Ovary (tissue), 7 donors: ENCODE measurements at regions not wholly inside any gene's neighbourhood (a gene's known extent, or its start where the extent isn't known, plus 50 kb on each side); places are given as distances from the start of the nearest gene placed in this dataset.

Experiments
- DNase-seq, 5 donors: peaks; one replicate each; pipeline ENCODE4 v3.0.0-alpha.2; 2019 to 2020
- H3K27ac ChIP-seq, 2 donors: fragments of 200-600 bp; one replicate each; pipeline versions ENCODE4 v1.5.1 to v1.8.0; 2019 to 2022
- H3K27me3 ChIP-seq: fragments of 200-600 bp; one replicate; pipeline ENCODE4 v1.8.0; 2022
- H3K36me3 ChIP-seq: fragments of 200-600 bp; sonication (generic); one replicate; pipeline ENCODE4 v1.5.1; 2019
- H3K4me1 ChIP-seq: one replicate; pipeline ENCODE4 v1.8.1; 2013; ENCODE audit warnings: mild to moderate bottlenecking, moderate library complexity; ENCODE audit not compliant: insufficient read depth
- H3K4me3 ChIP-seq: fragments of 200-600 bp; sonication (generic); one replicate; pipeline ENCODE4 v1.5.1; 2017
- H3K9me3 ChIP-seq, 2 donors: fragments of 200-600 bp in 1 of 2; sonication (generic) in 1 of 2; one replicate each; pipeline versions ENCODE4 v1.5.1 to v1.8.1; 2013 to 2019; ENCODE audit warnings: mild to moderate bottlenecking in 1 of 2, moderate library complexity in 1 of 2
- CTCF ChIP-seq, 3 donors: fragments of 450-650 bp in 2 of 3; fragments of 200-600 bp in 1 of 3; IDR thresholded peaks; one replicate each; pipeline versions ENCODE4 v1.5.1 to v1.8.0; 2016 to 2022; ENCODE audit warnings: antibody characterized with exemption in 3 of 3, mild to moderate bottlenecking in 1 of 3
- EP300 ChIP-seq: sonication (generic); formaldehyde crosslinking; IDR thresholded peaks from one replicate; pipeline ENCODE4 v1.6.1; 2017; ENCODE audit warnings: antibody characterized with exemption
- POLR2A ChIP-seq: fragments of 450-650 bp; IDR thresholded peaks from one replicate; pipeline ENCODE4 v1.6.1; 2017; ENCODE audit warnings: antibody characterized with exemption, mild to moderate bottlenecking, moderate library complexity
- WGBS, 3 donors: extraction: QIAGEN DNeasy Blood & Tissue Kit in 1 of 3; methylation state at CpG; one replicate each; pipeline versions ENCODE4 v1.1.5 to v1.1.7; 2013 to 2017; 5-methylcytosine and 5-hydroxymethylcytosine counted together
- intact Hi-C, 4 donors: fragments of 100-400 bp; cut with DNase I; formaldehyde crosslinking; loops; one replicate each; pipeline versions ENCODE4 v1.11.0 to v1.15.1; 2022 to 2023
- donor health status: DM: no; HTN: no; CAD: no; lungs with moderate emphysema.
- donor health status: DM: no; HTN: no; CAD: no.
- donor health status: Bipolar disorder and iron deficiency.
- donor health status: DM: no; HTN: no; CAD: no.
- donor health status: DM: yes; HTN: yes; CAD: no.

GRCh38 chr4:156312261-156312847 is 358.7 kb upstream of the CTSO start:
- DNase-seq, result no peak
- TF ChIP-seq POLR2A (no peak), EP300 (no peak)
- no peak overlapping the region for H3K4me3 ChIP-seq
- no peaks in the 10 kb centered on the region for H3K27me3 ChIP-seq
- no peak overlapping the region for H3K27ac ChIP-seq
- no peaks in the 10 kb centered on the region for H3K36me3 ChIP-seq
- H3K4me1 ChIP-seq, result no peaks in the 10 kb centered on the region
- intact Hi-C loops, result no loop called here
- no peaks in the 10 kb centered on the region for H3K9me3 ChIP-seq
- 6 to 23% (median 13%) methylated on average over 3 of the region's 3 CpGs for WGBS, 3 donors

- intact Hi-C loops, result no loop called here
- Histone ChIP-seq H3K27me3 (no peaks in the 10 kb centered on the region), H3K9me3 (no peaks in the 10 kb centered on the region), H3K27ac (no peak overlapping the region), H3K4me1 (no peaks in the 10 kb centered on the region), H3K4me3 (no peak overlapping the region), H3K36me3 (no peaks in the 10 kb centered on the region)
- no peak for DNase-seq
- TF ChIP-seq POLR2A, result no peak
- TF ChIP-seq EP300, result no peak
- no peak for TF ChIP-seq CTCF (IDR thresholded peaks at IDR 0.05)
Observed at GRCh38 chr4:156309031-156309430, 355.4 kb upstream of the CTSO start.

- no peak overlapping the region for H3K4me3 ChIP-seq
- DNase-seq, result no peak
- 89 to 100% (median 89%) methylated on average over 2 of the region's 2 CpGs for WGBS, 3 donors
- no peak overlapping the region for H3K27ac ChIP-seq
- no peaks in the 10 kb centered on the region for H3K36me3 ChIP-seq
- no peaks in the 10 kb centered on the region for H3K27me3 ChIP-seq
- TF ChIP-seq CTCF (IDR thresholded peaks at IDR 0.05) (no peak), POLR2A (no peak), EP300 (no peak)
- no peaks in the 10 kb centered on the region for H3K9me3 ChIP-seq
- intact Hi-C loops, result no loop called here
- no peaks in the 10 kb centered on the region for H3K4me1 ChIP-seq
Observed at GRCh38 chr4:156303708-156304107, 350.0 kb upstream of the CTSO start.

- no peak for DNase-seq
- Histone ChIP-seq H3K36me3 (no peaks in the 10 kb centered on the region), H3K9me3 (no peaks in the 10 kb centered on the region), H3K4me3 (no peak overlapping the region), H3K27ac (no peak overlapping the region), H3K27me3 (no peaks in the 10 kb centered on the region), H3K4me1 (no peaks in the 10 kb centered on the region)
- intact Hi-C loops, result no loop called here
- TF ChIP-seq EP300, result no peak
- no peak for TF ChIP-seq POLR2A
- no peak for TF ChIP-seq CTCF (IDR thresholded peaks at IDR 0.05)
Observed at GRCh38 chr4:156298230-156298629, 344.6 kb upstream of the CTSO start.

- H3K27ac ChIP-seq, result no peak overlapping the region
- no peaks in the 10 kb centered on the region for H3K36me3 ChIP-seq
- DNase-seq, result no peak
- TF ChIP-seq EP300, result no peak
- TF ChIP-seq POLR2A, result no peak
- TF ChIP-seq CTCF (IDR thresholded peaks at IDR 0.05), result no peak
- H3K4me1 ChIP-seq, result no peaks in the 10 kb centered on the region
- 25 to 50% (median 34%) methylated on average over 1 of the region's 1 CpG for WGBS, 3 donors
- H3K4me3 ChIP-seq, result no peak overlapping the region
- no peaks in the 10 kb centered on the region for H3K27me3 ChIP-seq
- no peaks in the 10 kb centered on the region for H3K9me3 ChIP-seq
- intact Hi-C loops, result no loop called here
Observed at GRCh38 chr4:156295676-156296195, 342.1 kb upstream of the CTSO start.
